ENCODE measurements at regions not wholly inside any gene's neighbourhood (a gene's known extent, or its start where the extent isn't known, plus 50 kb on each side); places are given as distances from the start of the nearest gene placed in this dataset.

GRCh38 chr4:104740161-104740560 lies 245.5 kb upstream of the CXXC4 start:
- no peak overlapping the region for H3K4me3 ChIP-seq (ENCODE audit: low read length)
- no peak for DNase-seq (ENCODE audit: low read depth)
- no peak for TF ChIP-seq CTCF (conservative IDR thresholded peaks at IDR 0.05; ENCODE audit: low read depth, low read length)

- no peak overlapping the region for H3K4me3 ChIP-seq (ENCODE audit: low read length)
- TF ChIP-seq CTCF (conservative IDR thresholded peaks at IDR 0.05; ENCODE audit: low read depth, low read length) = no peak
- DNase-seq (ENCODE audit: low read depth) = no peak
Observed at GRCh38 chr4:104743215-104743653, 248.5 kb upstream of the CXXC4 start.

- no peak overlapping the region for H3K4me3 ChIP-seq (ENCODE audit: low read length)
- DNase-seq (ENCODE audit: low read depth) = no peak
- TF ChIP-seq CTCF (conservative IDR thresholded peaks at IDR 0.05; ENCODE audit: low read depth, low read length) = no peak
Observed at GRCh38 chr4:104747635-104748034, 252.9 kb upstream of the CXXC4 start.

- no peak for DNase-seq (ENCODE audit: low read depth)
- no peak overlapping the region for H3K4me3 ChIP-seq (ENCODE audit: low read length)
- no peak for TF ChIP-seq CTCF (conservative IDR thresholded peaks at IDR 0.05; ENCODE audit: low read depth, low read length)
Observed at GRCh38 chr4:104749062-104749461, 254.4 kb upstream of the CXXC4 start.

- no peak for DNase-seq (ENCODE audit: low read depth)
- TF ChIP-seq CTCF (conservative IDR thresholded peaks at IDR 0.05; ENCODE audit: low read depth, low read length) = no peak
Observed at GRCh38 chr4:104750008-104750407, 255.3 kb upstream of the CXXC4 start.

GRCh38 chr4:104751468-104751867 lies 256.8 kb upstream of the CXXC4 start:
- no peak for TF ChIP-seq CTCF (conservative IDR thresholded peaks at IDR 0.05; ENCODE audit: low read depth, low read length)
- DNase-seq (ENCODE audit: low read depth) = peak; percentile 18
- no peak overlapping the region for H3K4me3 ChIP-seq (ENCODE audit: low read length)

More at GRCh38 chr4:104750008-104750407, 255.3 kb upstream of the CXXC4 start:
- H3K4me3 ChIP-seq (ENCODE audit: low read length) = no peak overlapping the region

- no peak for TF ChIP-seq CTCF (conservative IDR thresholded peaks at IDR 0.05; ENCODE audit: low read depth, low read length)
- no peak overlapping the region for H3K4me3 ChIP-seq (ENCODE audit: low read length)
- DNase-seq (ENCODE audit: low read depth) = no peak
Observed at GRCh38 chr4:104752337-104752736, 257.6 kb upstream of the CXXC4 start.
